ENCODE measurements at regions not wholly inside any gene's neighbourhood (a gene's known extent, or its start where the extent isn't known, plus 50 kb on each side); places are given as distances from the start of the nearest gene placed in this dataset.

DNA sequence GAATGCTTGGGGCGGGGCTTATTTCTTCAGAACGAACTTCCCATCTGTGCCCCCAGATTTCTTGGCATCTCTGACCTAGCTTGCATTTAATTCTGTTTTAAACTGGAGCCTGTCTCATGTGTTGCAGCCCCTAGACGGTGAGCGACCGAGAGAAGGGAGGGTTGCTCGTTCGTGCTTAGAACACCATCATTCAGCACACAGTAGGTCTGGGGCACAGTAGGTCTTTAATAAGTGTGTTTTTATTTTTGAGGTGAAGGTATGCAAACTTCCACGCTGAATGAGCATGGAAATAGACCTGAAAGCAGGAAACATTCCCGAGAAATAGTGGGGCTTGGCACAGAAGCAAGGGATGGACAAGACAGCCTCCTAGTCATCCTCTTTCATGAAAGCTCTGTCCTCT, 57.0 kb upstream of the TAC4 start:
- TF ChIP-seq RAD21 (IDR thresholded peaks at IDR 0.05; ENCODE audit: low read length), result no peak
- TF ChIP-seq CTCF (conservative IDR thresholded peaks at IDR 0.05; ENCODE audit: low read depth, low read length), result no peak
- TF ChIP-seq POLR2A (IDR thresholded peaks at IDR 0.05; ENCODE audit: low read depth, low read length), result no peak
- TF ChIP-seq USF2 (IDR thresholded peaks at IDR 0.05; ENCODE audit: low read depth, low read length), result no peak
- no peak for TF ChIP-seq CEBPB (IDR thresholded peaks at IDR 0.05; ENCODE audit: low read depth, low read length)
- TF ChIP-seq FOS (IDR thresholded peaks at IDR 0.05; ENCODE audit: low read depth, low read length), result no peak

Measured in IMR-90 (cell line).